ENCODE measurements at regions not wholly inside any gene's neighbourhood (a gene's known extent, or its start where the extent isn't known, plus 50 kb on each side); places are given as distances from the start of the nearest gene placed in this dataset.

DNA sequence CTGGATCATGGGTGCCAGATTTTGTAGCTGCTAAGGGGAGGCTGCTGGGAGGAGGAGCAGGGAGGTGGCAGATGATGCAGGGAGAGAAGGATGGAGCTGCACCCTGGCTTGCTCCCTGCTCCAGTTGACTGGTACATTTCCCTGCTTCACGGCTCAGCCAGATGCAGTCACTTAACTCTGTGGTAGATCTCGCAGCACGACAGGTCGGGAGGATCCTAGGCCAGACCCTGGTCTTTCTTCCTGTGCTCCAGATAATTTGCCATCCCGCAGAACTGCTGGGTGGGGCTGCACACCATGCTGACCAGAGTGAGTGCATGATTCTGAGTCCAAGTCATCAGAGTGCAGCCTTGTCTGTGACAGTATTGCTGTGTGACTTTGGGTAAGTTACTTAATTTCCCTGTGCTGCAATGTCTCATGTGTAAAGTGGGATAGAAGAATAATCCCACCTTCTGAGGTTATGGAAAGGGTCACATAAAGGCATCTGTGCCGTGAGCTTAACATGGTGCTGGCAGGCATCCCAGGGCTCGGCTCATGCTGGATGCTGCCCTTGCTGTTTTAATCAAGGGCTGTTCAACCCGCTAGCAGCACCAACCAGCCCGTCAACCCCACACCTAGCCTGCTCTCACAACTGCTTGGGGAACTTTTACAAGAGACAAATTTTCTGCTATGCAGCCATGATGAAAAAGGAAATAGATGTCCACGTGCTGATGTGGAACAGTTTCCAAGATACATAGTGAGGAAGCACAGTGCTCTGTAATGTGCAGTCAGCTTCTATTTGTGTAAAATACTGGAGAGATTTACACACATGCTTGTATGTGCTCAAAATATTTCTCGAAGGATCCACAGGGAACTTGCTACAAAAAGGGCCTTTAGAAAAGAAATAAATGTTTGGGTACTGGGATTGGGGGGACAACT lies 257.9 kb downstream of the CDH26 start:
- no peak overlapping the region for H3K27ac ChIP-seq
- H3K36me3 ChIP-seq, result no peaks in the 10 kb centered on the region
- 48 to 60% (median 56%) methylated on average over 11 of the region's 11 CpGs for WGBS, 3 donors
- TF ChIP-seq EP300 (IDR thresholded peaks at IDR 0.05) (no peak), POLR2A (IDR thresholded peaks at IDR 0.05) (no peak)
- TF ChIP-seq, protein P1, sequence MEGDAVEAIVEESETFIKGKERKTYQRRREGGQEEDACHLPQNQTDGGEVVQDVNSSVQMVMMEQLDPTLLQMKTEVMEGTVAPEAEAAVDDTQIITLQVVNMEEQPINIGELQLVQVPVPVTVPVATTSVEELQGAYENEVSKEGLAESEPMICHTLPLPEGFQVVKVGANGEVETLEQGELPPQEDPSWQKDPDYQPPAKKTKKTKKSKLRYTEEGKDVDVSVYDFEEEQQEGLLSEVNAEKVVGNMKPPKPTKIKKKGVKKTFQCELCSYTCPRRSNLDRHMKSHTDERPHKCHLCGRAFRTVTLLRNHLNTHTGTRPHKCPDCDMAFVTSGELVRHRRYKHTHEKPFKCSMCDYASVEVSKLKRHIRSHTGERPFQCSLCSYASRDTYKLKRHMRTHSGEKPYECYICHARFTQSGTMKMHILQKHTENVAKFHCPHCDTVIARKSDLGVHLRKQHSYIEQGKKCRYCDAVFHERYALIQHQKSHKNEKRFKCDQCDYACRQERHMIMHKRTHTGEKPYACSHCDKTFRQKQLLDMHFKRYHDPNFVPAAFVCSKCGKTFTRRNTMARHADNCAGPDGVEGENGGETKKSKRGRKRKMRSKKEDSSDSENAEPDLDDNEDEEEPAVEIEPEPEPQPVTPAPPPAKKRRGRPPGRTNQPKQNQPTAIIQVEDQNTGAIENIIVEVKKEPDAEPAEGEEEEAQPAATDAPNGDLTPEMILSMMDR (IDR thresholded peaks at IDR 0.05), result no peak
- no peaks in the 10 kb centered on the region for H3K4me1 ChIP-seq (ENCODE audit: insufficient read depth)
- H3K27me3 ChIP-seq, result no peaks in the 10 kb centered on the region
- H3K4me3 ChIP-seq, result no peak overlapping the region
- no peak for DNase-seq
- H3K9me3 ChIP-seq, result no peaks in the 10 kb centered on the region
- intact Hi-C loops (cut with DNase I), result no loop called here

DNA sequence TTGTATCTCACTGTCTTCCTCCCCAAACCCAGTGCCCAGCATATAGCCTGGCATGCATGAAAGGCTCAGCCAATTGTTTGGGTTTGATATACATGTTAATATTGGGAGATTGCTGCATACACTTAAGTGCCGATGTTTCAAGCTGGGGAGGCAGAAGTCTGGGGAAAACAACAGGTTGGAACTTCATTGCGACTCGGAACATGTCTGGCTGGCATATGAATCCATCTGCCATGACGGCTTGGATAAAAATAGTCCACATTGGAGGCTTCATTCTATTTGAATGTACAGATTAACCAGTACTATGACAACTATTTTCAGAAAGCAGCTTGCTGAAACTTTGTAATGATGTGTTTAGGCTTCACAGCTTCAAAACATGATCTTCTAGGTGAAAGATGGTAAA lies 261.0 kb downstream of the CDH26 start:
- H3K27ac ChIP-seq, result no peak overlapping the region
- no peaks in the 10 kb centered on the region for H3K9me3 ChIP-seq
- no peaks in the 10 kb centered on the region for H3K27me3 ChIP-seq
- H3K4me1 ChIP-seq (ENCODE audit: insufficient read depth), result no peaks in the 10 kb centered on the region
- intact Hi-C loops (cut with DNase I), result no loop called here
- no peak overlapping the region for H3K4me3 ChIP-seq
- H3K36me3 ChIP-seq, result no peaks in the 10 kb centered on the region
- DNase-seq, result no peak
- TF ChIP-seq POLR2A (IDR thresholded peaks at IDR 0.05) (no peak), EP300 (IDR thresholded peaks at IDR 0.05) (no peak)
- TF ChIP-seq, protein P1 (IDR thresholded peaks at IDR 0.05), result no peak
- 89 to 94% (median 91%) methylated on average over 4 of the region's 4 CpGs for WGBS, 3 donors

DNA sequence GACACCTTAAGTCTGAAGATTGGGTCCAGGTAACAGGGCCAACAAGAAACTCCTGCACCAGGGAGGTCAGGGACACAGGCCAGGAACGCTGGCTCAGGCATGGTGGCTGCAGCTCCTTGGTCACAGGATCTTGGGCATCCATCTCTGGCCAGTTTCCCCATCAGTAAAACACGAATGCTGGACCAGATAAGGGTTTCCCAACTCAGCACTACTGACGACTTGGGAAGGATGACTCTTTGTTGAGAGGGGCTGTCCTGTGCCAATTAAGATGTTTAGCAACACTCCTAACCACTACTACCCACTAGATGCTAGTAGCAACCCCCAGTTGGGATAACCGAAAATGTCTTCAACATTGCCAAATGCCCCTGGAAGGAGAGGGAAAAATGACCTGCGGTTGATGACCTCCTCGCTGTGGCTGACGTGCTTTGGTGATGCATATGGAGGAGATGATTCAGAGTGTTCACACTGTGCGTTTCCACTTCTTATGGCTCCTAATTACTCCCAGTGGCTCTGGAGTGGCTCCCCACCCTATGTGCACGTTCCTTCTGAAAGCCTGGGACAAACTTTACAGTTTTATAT lies 261.9 kb downstream of the CDH26 start:
- 77 to 79% (median 78%) methylated on average over 9 of the region's 9 CpGs for whole genome bisulfite sequencing, 3 donors
- no peaks in the 10 kb centered on the region for H3K27me3 ChIP-seq
- no peak overlapping the region for H3K27ac ChIP-seq
- H3K4me3 ChIP-seq, result no peak overlapping the region
- H3K9me3 ChIP-seq, result no peaks in the 10 kb centered on the region
- TF ChIP-seq POLR2A (IDR thresholded peaks at IDR 0.05) (no peak), EP300 (IDR thresholded peaks at IDR 0.05) (no peak)
- TF ChIP-seq, protein P1 (IDR thresholded peaks at IDR 0.05), result no peak
- H3K36me3 ChIP-seq, result no peaks in the 10 kb centered on the region
- no peak for DNase-seq
- no peaks in the 10 kb centered on the region for H3K4me1 ChIP-seq (ENCODE audit: insufficient read depth)
- intact Hi-C loops (cut with DNase I), result no loop called here

DNA sequence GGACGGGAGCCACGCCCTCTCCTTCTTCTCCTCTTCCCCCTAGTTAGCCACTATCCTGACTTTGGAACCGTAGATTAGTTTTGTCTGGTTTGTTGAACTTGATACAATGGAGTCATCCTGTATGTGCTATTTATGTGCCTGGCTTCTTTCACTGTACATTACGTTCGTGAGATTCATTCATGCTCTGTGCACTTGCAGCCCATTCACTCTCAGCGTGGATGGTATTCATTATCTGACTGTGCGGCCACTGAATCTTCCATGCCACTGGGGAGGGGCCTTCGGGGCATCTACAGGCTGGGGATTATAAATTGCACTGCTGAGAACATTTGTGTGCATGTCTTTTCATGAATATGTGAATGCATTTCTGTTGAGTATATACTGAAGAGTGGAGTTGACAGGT lies 262.5 kb downstream of the CDH26 start:
- TF ChIP-seq EP300 (IDR thresholded peaks at IDR 0.05) (no peak), POLR2A (IDR thresholded peaks at IDR 0.05) (no peak)
- TF ChIP-seq, protein P1 (IDR thresholded peaks at IDR 0.05), result no peak
- no peak overlapping the region for H3K4me3 ChIP-seq
- H3K27me3 ChIP-seq, result no peaks in the 10 kb centered on the region
- no peaks in the 10 kb centered on the region for H3K4me1 ChIP-seq (ENCODE audit: insufficient read depth)
- no peak overlapping the region for H3K27ac ChIP-seq
- intact Hi-C loops (cut with DNase I), result no loop called here
- H3K36me3 ChIP-seq, result no peaks in the 10 kb centered on the region
- no peaks in the 10 kb centered on the region for H3K9me3 ChIP-seq
- WGBS, 3 donors, result 84 to 90% (median 90%) methylated on average over 8 of the region's 8 CpGs
- DNase-seq, result no peak
